Smooth muscle cell (in vitro differentiated cells): ENCODE measurements at regions not wholly inside any gene's neighbourhood (a gene's known extent, or its start where the extent isn't known, plus 50 kb on each side); places are given as distances from the start of the nearest gene placed in this dataset.
"Not testable (repeated sequence)": the region's sequence is repeated elsewhere in the genome, so short reads cannot be mapped to it uniquely, and the experiment has no call there.

Source experiments
- DNase-seq: peaks from one replicate; lab custom pipeline; 2025; ENCODE audit not compliant: unreplicated experiment; lab: John Stamatoyannopoulos, UW
- H2AFZ ChIP-seq: fragments of 200-600 bp; sonication (generic); 2 replicates; pipeline ENCODE4 v1.6.0; 2016; ENCODE audit warnings: antibody characterized with exemption, low read depth, mild to moderate bottlenecking
- H3F3A ChIP-seq: fragments of 200-600 bp; sonication (generic); 2 replicates; pipeline ENCODE4 v1.6.0; 2017; ENCODE audit warnings: antibody characterized with exemption, low read depth
- H3K27ac ChIP-seq: fragments of 200-600 bp; sonication (generic); 2 replicates; pipeline ENCODE4 v1.5.1; 2016; ENCODE audit warnings: low read depth, mild to moderate bottlenecking
- H3K27me3 ChIP-seq: fragments of 200-600 bp; sonication (generic); 2 replicates; pipeline ENCODE4 v1.6.1; 2016; ENCODE audit warnings: low read depth, mild to moderate bottlenecking
- H3K36me3 ChIP-seq: fragments of 200-600 bp; sonication (generic); 2 replicates; pipeline ENCODE4 v1.5.1; 2016; ENCODE audit warnings: low read depth
- H3K4me1 ChIP-seq: fragments of 200-600 bp; sonication (generic); 2 replicates; pipeline ENCODE4 v1.5.1; 2016; ENCODE audit warnings: low read depth
- H3K4me2 ChIP-seq: fragments of 200-600 bp; sonication (generic); 2 replicates; pipeline ENCODE4 v1.6.0; 2016; ENCODE audit warnings: mild to moderate bottlenecking
- H3K4me3 ChIP-seq: fragments of 200-600 bp; sonication (generic); 2 replicates; pipeline ENCODE4 v1.5.1; 2016; ENCODE audit warnings: mild to moderate bottlenecking
- H3K79me2 ChIP-seq: fragments of 200-600 bp; sonication (generic); 2 replicates; pipeline ENCODE4 v1.6.0; 2016; ENCODE audit warnings: low read depth, mild to moderate bottlenecking
- H3K9ac ChIP-seq: fragments of 200-600 bp; sonication (generic); 2 replicates; pipeline ENCODE4 v1.6.0; 2016; ENCODE audit warnings: low read depth
- H3K9me3 ChIP-seq: fragments of 200-600 bp; sonication (generic); replicated peaks from 2 replicates; pipeline ENCODE4 v1.5.1; 2016; ENCODE audit warnings: low read depth
- H4K20me1 ChIP-seq: fragments of 200-600 bp; sonication (generic); 2 replicates; pipeline ENCODE4 v1.6.0; 2016; ENCODE audit warnings: low read depth
- WGBS: methylation state at CpG from one replicate; pipeline ENCODE4 v1.1.7; 2016; ENCODE audit warnings: low lambda C conversion rate; 5-methylcytosine and 5-hydroxymethylcytosine counted together
- TF ChIP-seq, protein P1 (sequence below): fragments of 200-600 bp; sonication (generic); IDR thresholded peaks from 2 replicates; pipeline ENCODE4 v1.5.1; 2017; ENCODE audit warnings: borderline replicate concordance, mild to moderate bottlenecking, antibody characterized with exemption; ENCODE audit not compliant: insufficient read depth, poor library complexity, severe bottlenecking

DNA sequence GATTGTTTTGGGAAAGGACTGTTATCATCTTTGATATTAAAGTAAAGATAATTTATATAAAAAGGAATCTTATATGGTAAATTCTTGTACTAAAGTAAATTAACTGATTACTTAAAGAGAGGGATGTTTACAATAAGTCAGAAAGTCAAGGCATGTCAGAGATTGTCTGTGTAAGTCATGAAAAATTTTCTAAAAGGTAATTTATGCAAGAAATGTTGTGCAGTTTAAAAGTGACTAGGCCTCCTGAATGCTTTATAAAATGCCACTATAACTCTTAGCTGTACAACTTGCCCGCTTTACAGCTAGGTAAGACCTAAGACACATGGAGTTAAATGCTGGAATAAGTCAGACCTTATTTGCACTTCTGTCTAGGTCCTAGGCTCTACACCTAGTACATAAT, 692.9 kb downstream of the GBE1 start:
- H2AFZ ChIP-seq: no peak overlapping the region
- no peak overlapping the region for H3K9ac ChIP-seq
- no peak overlapping the region for H3K27ac ChIP-seq
- H3K27me3 ChIP-seq: no peaks in the 10 kb centered on the region
- TF ChIP-seq, protein P1, sequence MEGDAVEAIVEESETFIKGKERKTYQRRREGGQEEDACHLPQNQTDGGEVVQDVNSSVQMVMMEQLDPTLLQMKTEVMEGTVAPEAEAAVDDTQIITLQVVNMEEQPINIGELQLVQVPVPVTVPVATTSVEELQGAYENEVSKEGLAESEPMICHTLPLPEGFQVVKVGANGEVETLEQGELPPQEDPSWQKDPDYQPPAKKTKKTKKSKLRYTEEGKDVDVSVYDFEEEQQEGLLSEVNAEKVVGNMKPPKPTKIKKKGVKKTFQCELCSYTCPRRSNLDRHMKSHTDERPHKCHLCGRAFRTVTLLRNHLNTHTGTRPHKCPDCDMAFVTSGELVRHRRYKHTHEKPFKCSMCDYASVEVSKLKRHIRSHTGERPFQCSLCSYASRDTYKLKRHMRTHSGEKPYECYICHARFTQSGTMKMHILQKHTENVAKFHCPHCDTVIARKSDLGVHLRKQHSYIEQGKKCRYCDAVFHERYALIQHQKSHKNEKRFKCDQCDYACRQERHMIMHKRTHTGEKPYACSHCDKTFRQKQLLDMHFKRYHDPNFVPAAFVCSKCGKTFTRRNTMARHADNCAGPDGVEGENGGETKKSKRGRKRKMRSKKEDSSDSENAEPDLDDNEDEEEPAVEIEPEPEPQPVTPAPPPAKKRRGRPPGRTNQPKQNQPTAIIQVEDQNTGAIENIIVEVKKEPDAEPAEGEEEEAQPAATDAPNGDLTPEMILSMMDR: no peak
- H3F3A ChIP-seq: no peaks in the 10 kb centered on the region
- H3K79me2 ChIP-seq: no peaks in the 10 kb centered on the region
- WGBS: 74% methylated on average over 1 of the region's 1 CpG
- H3K9me3 ChIP-seq: no peaks in the 10 kb centered on the region
- no peak overlapping the region for H3K4me3 ChIP-seq
- no peak for DNase-seq
- H3K4me2 ChIP-seq: no peak overlapping the region
- no peaks in the 10 kb centered on the region for H3K36me3 ChIP-seq
- no peaks in the 10 kb centered on the region for H4K20me1 ChIP-seq
- no peaks in the 10 kb centered on the region for H3K4me1 ChIP-seq

DNA sequence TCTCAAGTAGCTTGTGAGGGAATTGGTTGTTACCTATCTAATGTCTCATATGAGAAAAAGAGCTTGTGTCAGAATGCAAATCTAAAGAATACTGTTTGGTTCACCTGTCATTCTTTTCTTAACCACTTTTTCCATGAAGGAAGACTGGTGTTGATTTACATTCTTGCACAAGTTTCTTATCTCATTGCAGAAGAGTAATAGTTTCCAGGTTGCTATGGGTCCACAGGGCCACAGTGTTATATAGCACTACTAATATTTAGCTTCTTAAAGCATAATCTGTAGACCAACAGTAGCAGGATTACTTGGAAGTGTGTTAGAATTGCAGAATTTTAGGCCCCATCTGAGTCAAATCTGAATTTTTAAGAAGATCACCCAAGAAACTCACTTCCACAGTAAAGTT, 697.5 kb downstream of the GBE1 start:
- TF ChIP-seq, protein P1: no peak
- Histone ChIP-seq H3K36me3 (no peaks in the 10 kb centered on the region), H3K9me3 (no peaks in the 10 kb centered on the region), H3K4me3 (no peak overlapping the region), H3K4me1 (no peaks in the 10 kb centered on the region), H2AFZ (no peak overlapping the region), H3F3A (no peaks in the 10 kb centered on the region), H4K20me1 (no peaks in the 10 kb centered on the region), H3K27ac (no peak overlapping the region), H3K4me2 (no peak overlapping the region), H3K9ac (no peak overlapping the region), H3K79me2 (no peaks in the 10 kb centered on the region), H3K27me3 (no peaks in the 10 kb centered on the region)
- no peak for DNase-seq

DNA sequence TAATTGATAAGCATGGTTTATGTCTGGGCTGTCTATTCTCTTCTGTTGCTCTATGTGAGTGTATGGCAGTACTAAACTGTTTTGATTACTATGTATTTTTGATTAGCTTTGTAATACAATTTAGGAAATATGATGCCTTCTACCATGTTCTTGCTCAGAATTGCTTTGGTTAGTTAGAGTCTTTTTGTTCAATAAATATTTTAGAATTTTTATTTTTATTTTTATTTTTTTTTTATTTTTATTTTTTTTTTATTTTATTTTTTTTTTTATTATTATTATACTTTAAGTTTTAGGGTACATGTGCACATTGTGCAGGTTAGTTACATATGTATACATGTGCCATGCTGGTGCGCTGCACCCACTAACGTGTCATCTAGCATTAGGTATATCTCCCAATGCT, 710.3 kb downstream of the GBE1 start:
- not testable (repeated sequence) for DNase-seq, H3K27ac ChIP-seq, H2AFZ ChIP-seq, H3K4me1 ChIP-seq, H3F3A ChIP-seq, H3K9me3 ChIP-seq, H3K9ac ChIP-seq, H3K4me3 ChIP-seq, H3K27me3 ChIP-seq, H3K79me2 ChIP-seq, H4K20me1 ChIP-seq, H3K4me2 ChIP-seq, H3K36me3 ChIP-seq
- WGBS: no CpG with 5 or more reads among the region's 2 CpGs

DNA sequence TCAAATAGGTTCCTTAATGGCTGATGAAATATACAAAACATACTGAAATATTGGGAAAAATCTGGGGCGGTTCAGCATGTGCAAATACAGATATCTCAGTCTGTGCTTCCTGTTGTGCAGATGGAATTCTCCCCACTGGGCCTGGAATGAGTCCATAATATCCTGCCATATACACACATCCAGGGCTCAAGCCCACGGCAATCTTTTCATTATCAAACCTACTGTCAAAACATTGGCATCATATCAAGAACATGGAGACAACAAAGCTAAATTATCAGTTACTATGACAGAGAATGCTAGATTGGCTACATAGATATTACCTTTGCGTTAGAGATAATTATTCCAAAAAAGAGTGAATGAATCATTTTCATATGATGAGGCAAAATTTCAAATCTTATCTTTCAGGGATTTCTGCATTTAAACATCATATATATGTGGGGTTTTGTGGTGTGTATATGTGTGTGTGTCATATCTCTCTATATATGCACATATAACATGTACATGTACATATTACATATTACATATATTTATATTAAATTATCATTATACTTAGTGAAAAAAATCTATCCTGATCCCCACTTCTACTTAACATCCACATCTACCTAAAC, 713.3 kb downstream of the GBE1 start:
- no peak overlapping the region for H3K4me2 ChIP-seq
- H3F3A ChIP-seq: no peaks in the 10 kb centered on the region
- no peaks in the 10 kb centered on the region for H3K9me3 ChIP-seq
- H3K9ac ChIP-seq: no peak overlapping the region
- no peak overlapping the region for H2AFZ ChIP-seq
- no peaks in the 10 kb centered on the region for H3K36me3 ChIP-seq
- DNase-seq: no peak
- 92% methylated on average over 3 of the region's 3 CpGs for WGBS
- no peaks in the 10 kb centered on the region for H4K20me1 ChIP-seq
- TF ChIP-seq, protein P1: no peak
- no peak overlapping the region for H3K4me3 ChIP-seq
- H3K27ac ChIP-seq: no peak overlapping the region
- no peaks in the 10 kb centered on the region for H3K4me1 ChIP-seq
- no peaks in the 10 kb centered on the region for H3K79me2 ChIP-seq
- H3K27me3 ChIP-seq: no peaks in the 10 kb centered on the region
